MCF 10A (cell line): ENCODE measurements at regions not wholly inside any gene's neighbourhood (a gene's known extent, or its start where the extent isn't known, plus 50 kb on each side); places are given as distances from the start of the nearest gene placed in this dataset.

Source experiments
- BruUV-seq: library from RNA; stranded (reverse); fragments of 400-500 nt; replicated peaks from 2 replicates; lab custom pipeline; 2021; lab: Mats Ljungman, UMichigan
- CTCF ChIA-PET: fragments of 300-600 bp; sonication (Branson Sonifier 250); formaldehyde crosslinking; extraction: SDS; loops from one replicate; lab custom pipeline; 2021; ENCODE audit warnings: antibody characterized with exemption, inconsistent platforms; lab: Yijun Ruan, JAX
- POLR2A ChIA-PET: fragments of 300-600, 350-650 bp; sonication (Branson Sonifier 250); formaldehyde crosslinking; extraction: SDS; loops from one replicate; lab custom pipeline; 2020; ENCODE audit warnings: antibody characterized with exemption, inconsistent platforms; lab: Yijun Ruan, JAX
- DNase-seq: peaks from one replicate; pipeline ENCODE4 v3.0.0-alpha.2; 2018; ENCODE audit not compliant: unreplicated experiment
- H3K27ac Mint-ChIP-seq: one replicate; pipeline ENCODE4 v1.8.0; 2022; ENCODE audit warnings: mild to moderate bottlenecking, low read depth, mixed read lengths; ENCODE audit not compliant: unreplicated experiment
- H3K27me3 Mint-ChIP-seq: one replicate; pipeline ENCODE4 v1.8.0; 2022; ENCODE audit warnings: mixed read lengths; ENCODE audit not compliant: insufficient read depth, unreplicated experiment
- H3K36me3 Mint-ChIP-seq: one replicate; pipeline ENCODE4 v1.8.0; 2022; ENCODE audit warnings: mild to moderate bottlenecking, moderate library complexity, mixed read lengths; ENCODE audit not compliant: insufficient read depth, unreplicated experiment
- H3K4me1 Mint-ChIP-seq: one replicate; pipeline ENCODE4 v1.8.0; 2022; ENCODE audit warnings: mixed read lengths; ENCODE audit not compliant: insufficient read depth, unreplicated experiment
- H3K4me3 Mint-ChIP-seq: one replicate; pipeline ENCODE4 v1.8.0; 2022; ENCODE audit warnings: mild to moderate bottlenecking, moderate library complexity, mixed read lengths; ENCODE audit not compliant: unreplicated experiment
- H3K9me3 Mint-ChIP-seq: one replicate; pipeline ENCODE4 v1.8.0; 2022; ENCODE audit warnings: mixed read lengths; ENCODE audit not compliant: unreplicated experiment
- intact Hi-C: fragments of 100-400 bp; cut with micrococcal nuclease; formaldehyde crosslinking; loops from 2 replicates; pipeline ENCODE4 v1.14.1; 2022
- TF ChIP-seq, protein P1 (sequence below): fragments of 200-600 bp; IDR thresholded peaks from one replicate; pipeline ENCODE4 v1.8.0; 2022; ENCODE audit warnings: antibody characterized with exemption, mild to moderate bottlenecking; ENCODE audit not compliant: unreplicated experiment

DNA sequence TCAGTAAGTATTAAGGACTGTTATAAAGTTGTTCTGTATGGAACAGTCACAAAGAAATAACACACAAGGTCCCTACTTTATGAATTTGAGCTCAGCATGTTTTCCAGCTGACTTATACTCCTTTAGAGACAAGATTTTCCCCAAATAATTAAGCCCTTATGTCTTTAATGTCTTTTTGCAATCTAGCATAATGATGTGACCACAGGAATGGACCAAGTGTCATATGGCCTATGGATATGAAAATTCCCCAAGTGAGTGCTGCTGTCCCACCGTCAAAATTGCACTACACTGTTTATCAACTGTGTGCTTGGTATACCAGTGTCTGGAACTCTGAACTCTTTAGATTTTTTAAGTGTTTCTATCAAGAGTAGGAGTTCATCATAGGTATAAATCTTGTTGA is 369.6 kb downstream of the PID1 start:
- Mint-ChIP-seq H3K4me1 (no peaks in the 10 kb centered on the region), H3K36me3 (no peaks in the 10 kb centered on the region), H3K27ac (no peak overlapping the region), H3K27me3 (no peaks in the 10 kb centered on the region), H3K9me3 (no peaks in the 10 kb centered on the region), H3K4me3 (no peak overlapping the region)
- intact Hi-C loops: no loop called here
- ChIA-PET CTCF (interaction anchor here (0.6 kb wide), 1 partner anchor 726 kb away, joined by 3 read pairs; no protein-coding TSS in a partner anchor), POLR2A (interaction anchor here (0.5 to 0.7 kb wide), 2 partner anchors 9 to 84 kb away, joined by 3 read pairs; no protein-coding TSS in a partner anchor)
- DNase-seq: no peak
- BruUV-seq: no TSS peak
- TF ChIP-seq, protein P1, sequence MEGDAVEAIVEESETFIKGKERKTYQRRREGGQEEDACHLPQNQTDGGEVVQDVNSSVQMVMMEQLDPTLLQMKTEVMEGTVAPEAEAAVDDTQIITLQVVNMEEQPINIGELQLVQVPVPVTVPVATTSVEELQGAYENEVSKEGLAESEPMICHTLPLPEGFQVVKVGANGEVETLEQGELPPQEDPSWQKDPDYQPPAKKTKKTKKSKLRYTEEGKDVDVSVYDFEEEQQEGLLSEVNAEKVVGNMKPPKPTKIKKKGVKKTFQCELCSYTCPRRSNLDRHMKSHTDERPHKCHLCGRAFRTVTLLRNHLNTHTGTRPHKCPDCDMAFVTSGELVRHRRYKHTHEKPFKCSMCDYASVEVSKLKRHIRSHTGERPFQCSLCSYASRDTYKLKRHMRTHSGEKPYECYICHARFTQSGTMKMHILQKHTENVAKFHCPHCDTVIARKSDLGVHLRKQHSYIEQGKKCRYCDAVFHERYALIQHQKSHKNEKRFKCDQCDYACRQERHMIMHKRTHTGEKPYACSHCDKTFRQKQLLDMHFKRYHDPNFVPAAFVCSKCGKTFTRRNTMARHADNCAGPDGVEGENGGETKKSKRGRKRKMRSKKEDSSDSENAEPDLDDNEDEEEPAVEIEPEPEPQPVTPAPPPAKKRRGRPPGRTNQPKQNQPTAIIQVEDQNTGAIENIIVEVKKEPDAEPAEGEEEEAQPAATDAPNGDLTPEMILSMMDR: no peak

- Mint-ChIP-seq H3K4me3 (no peak overlapping the region), H3K27ac (no peak overlapping the region), H3K36me3 (no peaks in the 10 kb centered on the region), H3K4me1 (no peaks in the 10 kb centered on the region), H3K27me3 (no peaks in the 10 kb centered on the region), H3K9me3 (peaks cover 6% of the 10 kb centered on the region)
- DNase-seq: no peak
- TF ChIP-seq, protein P1: no peak
- ChIA-PET POLR2A (interaction anchor here (0.6 kb wide), 1 partner anchor 1486 kb away, joined by 3 read pairs; no protein-coding TSS in a partner anchor), CTCF (interaction anchor here (0.6 kb wide), 1 partner anchor 50 kb away, joined by 4 read pairs; no protein-coding TSS in a partner anchor)
- intact Hi-C loops: no loop called here
- no TSS peak for BruUV-seq
Observed at GRCh38 chr2:228878138-228878537, 392.9 kb downstream of the PID1 start.

- Mint-ChIP-seq H3K4me1 (no peaks in the 10 kb centered on the region), H3K9me3 (peaks cover 6% of the 10 kb centered on the region), H3K27ac (no peak overlapping the region), H3K4me3 (no peak overlapping the region), H3K36me3 (no peaks in the 10 kb centered on the region), H3K27me3 (no peaks in the 10 kb centered on the region)
- CTCF ChIA-PET: interaction anchor here (0.6 kb wide), 1 partner anchor 230 kb away, joined by 3 read pairs; no protein-coding TSS in a partner anchor
- no peak for DNase-seq
- POLR2A ChIA-PET: no interaction called here
- TF ChIP-seq, protein P1: no peak
- intact Hi-C loops: no loop called here
- no TSS peak for BruUV-seq
Observed at GRCh38 chr2:228876276-228876675, 394.8 kb downstream of the PID1 start.

- Mint-ChIP-seq H3K9me3 (peaks cover 6% of the 10 kb centered on the region), H3K4me1 (no peaks in the 10 kb centered on the region), H3K27me3 (no peaks in the 10 kb centered on the region), H3K36me3 (no peaks in the 10 kb centered on the region), H3K27ac (no peak overlapping the region), H3K4me3 (no peak overlapping the region)
- TF ChIP-seq, protein P1: no peak
- POLR2A ChIA-PET: no interaction called here
- intact Hi-C loops: no loop called here
- DNase-seq: no peak
- BruUV-seq: no TSS peak
- CTCF ChIA-PET: no interaction called here
Observed at GRCh38 chr2:228875152-228875900, 395.8 kb downstream of the PID1 start.
